SK-N-MC (cell line): ENCODE measurements at regions not wholly inside any gene's neighbourhood (a gene's known extent, or its start where the extent isn't known, plus 50 kb on each side); places are given as distances from the start of the nearest gene placed in this dataset.

Source experiments
- DNase-seq: peaks from one replicate; pipeline ENCODE4 v3.0.0-alpha.2; 2011; ENCODE audit warnings: low read depth, low spot score
- H3K27ac ChIP-seq: fragments of 200-600 bp; sonication (generic); 2 replicates; pipeline ENCODE4 v1.5.1; 2016; ENCODE audit warnings: mixed run types
- H3K36me3 ChIP-seq: fragments of 200-600 bp; sonication (generic); 2 replicates; pipeline ENCODE4 v1.6.1; 2017; ENCODE audit warnings: antibody characterized with exemption, low read length, mixed read lengths; ENCODE audit not compliant: insufficient read depth
- H3K4me3 ChIP-seq: fragments of 200-600 bp; sonication (generic); 2 replicates; pipeline ENCODE4 v1.5.1; 2016
- H3K9ac ChIP-seq: fragments of 200-600 bp; sonication (generic); 2 replicates; pipeline ENCODE4 v1.8.0; 2017; ENCODE audit warnings: mixed run types, mixed read lengths; ENCODE audit not compliant: insufficient read length
- H3K9me3 ChIP-seq: fragments of 200-600 bp; sonication (generic); 2 replicates; pipeline ENCODE4 v1.6.1; 2017; ENCODE audit warnings: low read depth, mild to moderate bottlenecking, antibody characterized with exemption, low read length, moderate library complexity, mixed read lengths
- EZH2 ChIP-seq: fragments of 200-600 bp; sonication (generic); IDR thresholded peaks from one replicate; pipeline ENCODE4 v1.6.1; 2017; ENCODE audit warnings: antibody characterized with exemption
- FOXP2 ChIP-seq: optimal IDR thresholded peaks from 2 replicates; pipeline ENCODE3; 2011; ENCODE audit warnings: mild to moderate bottlenecking, moderate library complexity; ENCODE audit not compliant: insufficient read depth; ENCODE audit errors: extremely low read length, control extremely low read depth
- POLR2AphosphoS5 ChIP-seq: IDR thresholded peaks from 2 replicates; pipeline ENCODE4 v1.6.1; 2012; ENCODE audit warnings: mild to moderate bottlenecking, low read depth, low read length, borderline replicate concordance

GRCh38 chr18:11316546-11316945 lies 167.2 kb upstream of the PIEZO2 start:
- no peak overlapping the region for H3K27ac ChIP-seq
- H3K4me3 ChIP-seq, result no peak overlapping the region
- no peak for DNase-seq
- H3K9ac ChIP-seq, result no peak overlapping the region
- no peaks in the 10 kb centered on the region for H3K9me3 ChIP-seq
- H3K36me3 ChIP-seq, result no peaks in the 10 kb centered on the region
- TF ChIP-seq EZH2, result no peak
- no peak for TF ChIP-seq FOXP2
- TF ChIP-seq POLR2AphosphoS5, result no peak

- H3K4me3 ChIP-seq, result no peak overlapping the region
- no peaks in the 10 kb centered on the region for H3K9me3 ChIP-seq
- no peak for DNase-seq
- no peak overlapping the region for H3K27ac ChIP-seq
- no peaks in the 10 kb centered on the region for H3K36me3 ChIP-seq
- no peak overlapping the region for H3K9ac ChIP-seq
- TF ChIP-seq EZH2 (no peak), POLR2AphosphoS5 (no peak), FOXP2 (no peak)
Measured at GRCh38 chr18:11310476-11311086, 161.2 kb upstream of the PIEZO2 start.

DNA sequence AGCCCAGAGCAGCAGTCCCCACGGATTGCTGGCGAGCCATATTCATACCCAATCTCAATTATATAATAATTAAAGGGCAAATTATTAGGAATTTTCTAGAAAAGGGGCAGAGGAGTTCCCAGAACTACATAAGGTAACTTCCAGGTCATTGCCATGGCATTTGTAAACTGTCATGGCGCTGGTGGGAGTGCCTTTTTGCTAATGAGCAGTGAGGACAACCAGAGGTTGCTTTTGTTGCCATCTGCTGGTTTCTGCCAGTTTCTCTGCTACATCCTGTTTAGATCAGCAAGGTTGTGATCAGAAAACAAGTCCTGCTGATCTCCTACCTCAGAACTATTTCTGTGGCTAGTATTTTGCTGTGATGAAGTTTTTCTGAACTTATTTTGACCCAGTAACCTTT lies 159.8 kb upstream of the PIEZO2 start:
- H3K4me3 ChIP-seq, result no peak overlapping the region
- no peak overlapping the region for H3K9ac ChIP-seq
- DNase-seq, result no peak
- no peaks in the 10 kb centered on the region for H3K36me3 ChIP-seq
- H3K27ac ChIP-seq, result no peak overlapping the region
- TF ChIP-seq EZH2, result no peak
- TF ChIP-seq POLR2AphosphoS5, result no peak
- no peak for TF ChIP-seq FOXP2
- H3K9me3 ChIP-seq, result no peaks in the 10 kb centered on the region

GRCh38 chr18:11308499-11308898 lies 159.1 kb upstream of the PIEZO2 start:
- Histone ChIP-seq H3K36me3 (no peaks in the 10 kb centered on the region), H3K27ac (no peak overlapping the region), H3K9me3 (no peaks in the 10 kb centered on the region), H3K4me3 (no peak overlapping the region), H3K9ac (no peak overlapping the region)
- no peak for TF ChIP-seq FOXP2
- no peak for TF ChIP-seq POLR2AphosphoS5
- TF ChIP-seq EZH2, result no peak
- no peak for DNase-seq

- TF ChIP-seq FOXP2, result no peak
- no peak for TF ChIP-seq EZH2
- TF ChIP-seq POLR2AphosphoS5, result no peak
- H3K9me3 ChIP-seq, result no peaks in the 10 kb centered on the region
- H3K27ac ChIP-seq, result no peak overlapping the region
- no peak overlapping the region for H3K4me3 ChIP-seq
- DNase-seq, result no peak
- H3K9ac ChIP-seq, result no peak overlapping the region
- H3K36me3 ChIP-seq, result no peaks in the 10 kb centered on the region
Measured at GRCh38 chr18:11307716-11308115, 158.3 kb upstream of the PIEZO2 start.

- Histone ChIP-seq H3K27ac (no peak overlapping the region), H3K36me3 (no peaks in the 10 kb centered on the region), H3K9me3 (no peaks in the 10 kb centered on the region), H3K4me3 (no peak overlapping the region), H3K9ac (no peak overlapping the region)
- DNase-seq, result no peak
- TF ChIP-seq EZH2 (no peak), POLR2AphosphoS5 (no peak), FOXP2 (no peak)
Measured at GRCh38 chr18:11305507-11305906, 156.1 kb upstream of the PIEZO2 start.

DNA sequence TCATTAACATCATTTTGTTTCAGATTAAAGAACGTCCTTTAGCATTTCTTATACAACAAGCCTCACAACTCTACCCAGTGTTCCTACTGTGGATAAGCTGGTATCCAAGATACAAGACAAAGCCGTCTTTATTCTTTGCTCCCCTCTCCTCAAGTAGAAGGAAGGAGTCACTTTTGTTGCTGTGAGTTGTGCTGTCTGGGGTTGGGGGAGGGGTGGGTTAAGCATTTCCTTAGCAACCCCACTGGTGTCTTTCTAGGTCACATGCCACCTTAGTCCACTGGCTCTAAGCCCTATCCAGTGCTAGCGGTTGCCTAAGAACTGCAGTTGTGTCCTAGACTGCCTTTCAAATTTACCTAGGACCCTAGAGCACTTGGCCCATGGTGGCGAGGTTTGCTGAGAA lies 155.6 kb upstream of the PIEZO2 start:
- no peak for TF ChIP-seq POLR2AphosphoS5
- Histone ChIP-seq H3K27ac (no peak overlapping the region), H3K36me3 (no peaks in the 10 kb centered on the region), H3K9me3 (no peaks in the 10 kb centered on the region), H3K4me3 (no peak overlapping the region), H3K9ac (no peak overlapping the region)
- DNase-seq, result no peak

- DNase-seq, result no peak
- H3K36me3 ChIP-seq, result no peaks in the 10 kb centered on the region
- H3K27ac ChIP-seq, result no peak overlapping the region
- H3K9me3 ChIP-seq, result no peaks in the 10 kb centered on the region
- TF ChIP-seq FOXP2, result no peak
- TF ChIP-seq POLR2AphosphoS5, result no peak
- no peak for TF ChIP-seq EZH2
- H3K9ac ChIP-seq, result no peak overlapping the region
- no peak overlapping the region for H3K4me3 ChIP-seq
Measured at GRCh38 chr18:11296946-11297345, 147.6 kb upstream of the PIEZO2 start.

GRCh38 chr18:11293794-11294193 lies 144.4 kb upstream of the PIEZO2 start:
- Histone ChIP-seq H3K9ac (no peak overlapping the region), H3K9me3 (no peaks in the 10 kb centered on the region), H3K36me3 (no peaks in the 10 kb centered on the region), H3K4me3 (no peak overlapping the region), H3K27ac (no peak overlapping the region)
- TF ChIP-seq POLR2AphosphoS5, result no peak
- no peak for DNase-seq
